Ishikawa (cell line): ENCODE measurements at regions not wholly inside any gene's neighbourhood (a gene's known extent, or its start where the extent isn't known, plus 50 kb on each side); places are given as distances from the start of the nearest gene placed in this dataset.

Experiments used
- MAX ChIP-seq: IDR thresholded peaks from 2 replicates; pipeline ENCODE4 v1.6.1; 2012
- RAD21 ChIP-seq: IDR thresholded peaks from 2 replicates; pipeline ENCODE4 v1.6.1; 2012; ENCODE audit warnings: low read depth
- TAF1 ChIP-seq: IDR thresholded peaks from 2 replicates; pipeline ENCODE4 v1.6.1; 2012; ENCODE audit warnings: low read depth, mild to moderate bottlenecking

GRCh38 chr11:127307700-127308099 is 307.1 kb upstream of the KIRREL3 start:
- TF ChIP-seq RAD21 (no peak), MAX (no peak), TAF1 (no peak)
